GM21786 (cell line): ENCODE measurements at regions not wholly inside any gene's neighbourhood (a gene's known extent, or its start where the extent isn't known, plus 50 kb on each side); places are given as distances from the start of the nearest gene placed in this dataset.
A peak's percentile ranks its signal among the peaks of the same experiment; 100 is the strongest.

Experiments
- ATAC-seq: cut with Tn5 transposase; IDR thresholded peaks from one replicate; pipeline ENCODE4 v1.9.1; 2021; ENCODE audit not compliant: unreplicated experiment

DNA sequence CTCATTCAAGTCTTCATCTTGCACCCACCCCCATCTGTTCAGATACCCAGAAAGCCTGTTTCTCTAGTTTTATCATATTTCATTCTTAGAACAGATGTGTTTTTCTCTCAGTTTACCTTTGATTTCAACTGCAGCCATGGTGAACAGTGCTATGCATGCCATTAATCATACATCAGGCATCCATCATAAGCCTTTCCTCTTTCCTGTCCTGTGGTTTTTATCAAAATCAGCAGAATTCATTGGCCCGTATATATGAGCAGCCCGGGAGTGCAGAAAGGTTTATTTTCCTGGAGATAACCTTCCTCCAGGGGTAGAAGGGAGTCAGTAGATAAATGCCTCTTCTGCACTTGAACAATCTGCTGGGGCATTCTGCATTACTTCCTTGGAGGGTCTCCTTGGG, 65.7 kb downstream of the IL21 start:
- no peak for ATAC-seq

DNA sequence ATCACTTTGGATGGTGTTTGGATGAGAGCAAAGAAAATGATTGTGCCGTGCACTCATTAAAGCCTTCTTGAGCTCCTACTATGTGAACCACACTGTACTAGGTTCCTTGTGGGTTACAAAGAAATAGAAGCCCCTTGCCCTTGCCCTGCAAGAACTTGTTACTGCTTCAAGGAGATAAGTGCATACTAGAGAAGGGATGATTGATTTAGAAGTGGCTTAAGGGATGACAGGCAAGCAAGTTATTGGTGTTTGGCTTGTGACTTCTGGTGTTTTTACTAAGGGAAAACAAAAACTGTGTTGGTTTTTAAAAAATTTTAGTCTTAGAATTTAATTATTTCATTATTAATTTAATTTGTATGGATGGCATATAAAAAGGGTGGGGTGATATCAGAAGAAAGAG, 67.4 kb downstream of the IL21 start:
- ATAC-seq = no peak

DNA sequence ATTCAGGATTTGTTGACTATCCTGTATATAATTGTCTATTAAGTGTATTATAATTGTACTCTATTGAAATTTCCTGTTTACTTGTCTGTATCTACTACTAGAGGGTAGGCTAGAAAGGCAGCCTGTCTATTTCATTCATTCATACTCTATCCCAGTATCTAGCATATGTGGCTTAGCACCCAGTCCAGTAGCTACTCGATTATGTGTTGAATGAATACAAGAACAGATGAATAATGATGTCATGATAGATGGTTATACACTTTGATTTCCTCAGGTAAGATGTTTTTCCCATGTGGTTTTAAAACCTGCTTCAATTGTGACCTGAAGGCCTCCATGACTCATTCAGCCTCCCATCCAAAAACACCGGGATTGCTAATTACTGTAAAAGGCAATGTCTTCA, 68.0 kb downstream of the IL21 start:
- ATAC-seq = no peak

DNA sequence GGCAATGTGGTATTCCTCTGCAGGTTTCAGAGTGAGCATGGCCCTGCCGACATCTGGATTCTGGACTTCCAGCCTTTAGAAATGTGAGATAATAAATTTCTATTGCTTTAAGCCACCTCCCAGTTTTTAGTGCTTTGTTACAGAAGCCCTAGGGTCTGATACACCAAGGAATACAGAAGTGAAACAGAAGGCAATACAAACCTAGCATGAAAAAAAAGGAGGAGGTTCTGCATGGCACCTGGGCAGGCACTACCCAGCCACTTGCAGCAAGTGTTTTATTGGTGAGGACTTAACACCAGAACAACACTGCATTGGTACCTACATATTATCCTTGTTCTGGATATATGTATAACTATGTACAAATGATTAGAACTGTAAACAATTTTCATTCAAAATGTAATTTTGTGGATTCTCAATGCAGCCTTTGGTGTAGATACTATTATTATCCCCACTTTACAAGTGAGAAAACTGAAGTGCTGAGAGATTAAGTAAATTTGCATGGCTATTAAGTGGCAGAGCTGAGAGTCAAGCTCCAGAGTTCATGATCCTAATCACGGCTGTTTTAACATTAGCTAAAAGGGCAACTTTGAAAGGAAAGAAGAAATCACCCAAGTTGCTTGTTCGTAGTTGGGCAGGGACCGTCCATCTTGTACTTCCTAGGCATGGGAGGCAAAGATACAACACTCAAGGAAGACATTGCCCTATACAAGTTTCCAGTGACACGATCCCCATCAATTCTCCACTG, 71.8 kb downstream of the IL21 start:
- ATAC-seq = no peak

DNA sequence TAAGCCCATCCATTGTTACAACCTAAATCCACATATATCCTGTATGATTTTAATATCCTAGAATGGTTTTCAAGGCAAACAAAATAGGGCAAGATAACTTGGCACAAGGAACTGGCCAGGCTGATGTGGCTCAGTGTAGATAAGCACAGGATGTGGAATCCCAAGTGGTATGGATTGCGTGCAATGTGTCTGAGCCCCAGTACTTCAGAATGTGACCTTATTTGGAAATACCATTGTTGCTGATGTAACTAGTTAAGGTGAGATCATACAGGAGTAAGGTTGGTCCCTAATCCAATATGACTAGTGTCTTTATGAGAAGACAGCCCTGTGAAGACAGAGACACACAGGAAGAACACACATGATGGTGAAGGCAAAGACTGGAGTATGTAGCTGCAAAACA, 72.4 kb downstream of the IL21 start:
- ATAC-seq = no peak

DNA sequence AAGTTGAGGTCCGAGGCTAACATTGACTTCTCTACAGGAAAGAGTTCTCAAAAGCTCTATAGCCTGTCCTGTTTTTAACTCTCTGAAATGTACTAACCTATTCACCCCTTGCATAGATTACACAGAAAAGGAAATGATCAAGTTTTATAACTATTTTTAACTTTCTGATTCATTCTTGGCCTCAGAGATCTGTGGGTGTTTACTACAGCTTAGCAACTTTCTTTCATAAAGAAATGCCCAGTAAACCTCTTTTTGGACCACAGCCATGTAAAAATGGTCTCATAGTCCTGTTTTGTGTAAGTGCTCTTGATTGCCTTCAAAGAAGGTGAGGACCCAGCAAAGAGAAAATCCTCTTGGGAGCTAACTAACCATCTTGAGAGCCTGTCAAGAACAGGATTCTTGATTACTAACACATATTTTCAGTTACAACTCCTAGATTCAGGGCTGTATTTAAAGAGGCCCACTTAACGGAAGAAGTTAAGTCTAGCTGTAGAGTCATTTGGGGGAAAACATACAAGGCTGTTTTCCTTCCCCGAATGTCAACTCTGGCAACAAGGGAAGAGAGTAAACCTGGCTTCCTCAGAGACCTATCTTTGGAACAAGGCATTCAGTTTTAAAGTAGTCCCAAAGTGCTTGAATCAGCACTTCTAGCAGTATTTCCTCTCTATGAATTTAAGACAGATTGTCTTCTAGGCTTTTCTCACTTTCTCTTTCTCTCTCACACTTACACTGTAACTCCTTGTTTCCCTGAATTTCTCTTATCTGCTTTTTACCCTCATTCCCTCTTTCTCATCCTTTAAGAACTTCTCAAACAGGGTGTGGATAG, 78.2 kb downstream of the IL21 start:
- ATAC-seq = peak; percentile 82

DNA sequence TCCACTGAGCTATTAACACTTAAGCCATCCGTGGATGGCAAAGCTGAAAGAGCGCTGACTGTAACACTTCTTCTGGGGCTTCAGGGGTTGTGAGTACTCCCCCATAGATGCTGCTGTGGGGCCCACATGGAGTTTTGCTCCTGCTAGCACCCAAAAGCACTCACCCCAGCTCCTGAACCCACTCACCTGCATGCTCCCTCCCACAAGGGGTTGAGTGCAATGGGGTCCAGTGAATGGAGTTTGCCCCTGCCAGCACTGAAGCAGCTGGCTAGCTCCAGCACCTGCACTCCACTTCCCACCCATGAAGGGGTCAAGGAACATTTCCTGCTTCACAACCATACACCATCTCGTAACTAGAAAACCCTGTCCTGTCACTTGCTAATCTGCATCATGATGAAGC, 78.9 kb downstream of the IL21 start:
- ATAC-seq = peak; percentile 14

DNA sequence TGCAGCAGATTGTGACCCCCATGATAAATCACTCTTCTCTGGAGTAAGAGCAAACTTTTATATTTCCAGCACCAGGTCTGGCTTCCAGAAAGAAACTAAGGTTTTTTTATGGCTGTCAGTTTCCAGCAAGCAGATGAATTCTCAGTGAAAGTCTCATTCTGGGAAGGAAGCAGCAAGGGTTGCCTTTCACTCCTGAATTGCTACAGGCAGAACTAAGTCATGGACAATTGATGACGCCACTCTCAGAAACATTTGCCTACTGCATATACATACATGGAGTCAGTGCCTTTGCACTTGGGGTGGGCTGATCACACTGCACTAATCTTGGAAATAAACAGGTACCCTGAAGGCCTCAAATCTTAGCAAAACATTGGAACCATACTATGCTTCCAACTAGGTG, 80.0 kb downstream of the IL21 start:
- no peak for ATAC-seq

DNA sequence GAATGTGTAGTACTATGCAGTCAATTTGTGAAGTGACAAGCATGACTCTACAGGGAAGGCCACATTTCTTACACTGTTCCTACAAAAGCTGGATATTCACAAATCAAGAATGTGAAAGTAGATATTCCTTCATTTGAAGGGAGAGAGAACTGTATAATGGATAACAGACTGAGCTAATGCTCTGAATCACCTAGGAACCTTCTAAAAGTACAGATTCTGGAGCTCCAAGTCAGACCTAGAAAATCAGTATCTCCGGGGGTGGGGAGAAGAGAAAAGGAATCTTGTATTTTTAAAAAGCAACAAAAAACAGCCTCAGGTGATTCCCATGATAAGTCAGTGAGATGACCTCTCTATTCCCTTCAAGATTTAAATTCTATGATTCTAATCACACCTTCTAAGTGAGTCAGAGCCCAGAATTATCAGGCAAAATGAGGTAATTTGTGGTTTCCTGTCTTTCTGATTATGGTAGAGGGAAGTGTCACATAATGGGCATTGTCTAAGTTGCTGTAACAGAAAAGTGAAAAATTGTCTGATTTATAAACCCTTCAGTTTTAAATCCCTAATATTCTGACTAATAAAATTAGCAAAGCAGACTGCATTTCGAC, 80.9 kb downstream of the IL21 start:
- no peak for ATAC-seq

DNA sequence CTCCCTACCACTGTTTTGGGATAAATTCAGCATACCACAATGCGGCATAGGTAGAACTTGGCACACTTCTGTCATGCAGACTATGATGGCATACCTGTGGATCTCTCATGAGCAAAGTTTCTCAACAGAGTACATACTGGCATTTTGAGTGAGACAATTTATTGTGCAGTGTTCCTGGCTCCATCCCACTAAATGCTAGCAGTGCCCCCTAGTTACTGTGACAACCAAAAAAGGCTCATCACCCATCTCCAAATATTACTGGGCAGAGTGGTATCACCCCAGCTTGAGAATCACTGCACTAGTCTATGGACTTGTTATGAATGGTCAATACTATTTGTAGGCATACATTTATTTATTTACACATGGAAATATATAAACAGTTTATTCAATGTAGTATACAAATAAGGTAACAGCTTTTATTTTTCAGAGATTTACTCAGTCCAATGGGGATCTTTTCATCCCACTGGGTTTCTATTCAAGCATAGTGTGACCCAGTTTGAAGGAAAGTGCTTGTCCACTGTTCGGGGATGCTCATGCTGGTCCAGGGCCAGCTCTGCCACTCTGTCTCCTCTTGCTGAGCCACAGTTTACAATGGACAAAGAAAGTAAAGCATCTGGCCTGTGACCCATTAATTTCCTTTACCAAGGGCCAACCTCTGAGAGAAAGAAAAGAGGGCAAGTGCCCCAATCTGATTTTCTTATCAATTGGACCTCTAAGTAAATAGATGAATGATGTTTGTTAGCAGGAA, 81.0 kb upstream of the IL2 start:
- ATAC-seq = no peak

DNA sequence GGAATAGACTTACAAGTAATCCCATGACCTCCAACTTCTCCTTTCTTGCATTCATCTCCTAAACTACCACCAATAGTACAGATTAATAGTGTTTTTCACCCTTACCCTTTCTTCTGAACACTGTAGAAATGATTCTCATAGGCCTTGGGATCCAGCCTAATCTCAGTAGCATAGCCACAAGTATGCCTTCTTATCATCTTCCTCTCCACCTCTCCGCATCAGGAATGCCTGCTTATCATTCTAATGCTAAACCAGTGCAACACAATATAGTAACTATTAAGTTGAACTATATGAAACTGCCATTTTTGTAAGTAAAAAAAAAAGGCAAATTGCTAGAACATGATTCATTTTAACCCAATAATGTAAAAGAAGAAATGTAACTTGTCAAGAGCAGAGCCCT, 79.5 kb upstream of the IL2 start:
- no peak for ATAC-seq

DNA sequence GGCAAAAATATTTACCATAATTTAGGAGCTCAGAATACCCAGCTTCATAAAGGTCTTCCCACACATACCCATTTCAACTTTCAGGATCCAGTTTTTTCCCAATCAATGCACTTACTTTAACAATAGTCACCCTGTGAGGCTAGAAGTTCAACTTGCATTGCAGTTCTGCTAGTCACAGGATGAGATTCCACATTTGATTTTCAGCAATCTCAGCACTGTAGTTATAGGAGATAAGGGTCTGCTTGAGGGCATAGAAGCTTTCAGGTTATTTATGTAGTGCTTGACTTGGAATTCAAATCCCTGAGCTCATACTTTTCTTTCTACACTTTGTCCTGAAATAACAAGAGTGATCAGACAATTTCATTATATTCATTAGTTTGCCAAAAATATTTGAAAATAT, 78.3 kb upstream of the IL2 start:
- no peak for ATAC-seq

DNA sequence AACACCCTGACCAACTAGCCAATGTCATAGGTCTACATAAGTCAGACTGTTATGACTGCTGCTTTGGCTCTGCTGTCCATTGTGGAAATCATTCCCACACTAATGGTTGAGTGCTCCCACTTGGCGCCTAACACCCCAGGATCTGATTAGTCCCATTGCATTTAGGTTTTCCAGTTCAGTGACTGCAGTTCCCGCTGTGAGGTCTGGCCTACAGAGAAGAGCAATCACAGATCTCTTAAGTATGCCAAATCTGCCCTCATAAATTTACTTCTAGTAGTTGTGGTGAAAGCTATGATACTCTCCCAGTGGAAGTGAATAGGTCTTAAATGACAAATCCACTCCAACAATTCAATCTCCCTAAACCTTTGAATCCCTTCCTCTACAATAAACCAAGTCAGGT, 77.3 kb upstream of the IL2 start:
- no peak for ATAC-seq

DNA sequence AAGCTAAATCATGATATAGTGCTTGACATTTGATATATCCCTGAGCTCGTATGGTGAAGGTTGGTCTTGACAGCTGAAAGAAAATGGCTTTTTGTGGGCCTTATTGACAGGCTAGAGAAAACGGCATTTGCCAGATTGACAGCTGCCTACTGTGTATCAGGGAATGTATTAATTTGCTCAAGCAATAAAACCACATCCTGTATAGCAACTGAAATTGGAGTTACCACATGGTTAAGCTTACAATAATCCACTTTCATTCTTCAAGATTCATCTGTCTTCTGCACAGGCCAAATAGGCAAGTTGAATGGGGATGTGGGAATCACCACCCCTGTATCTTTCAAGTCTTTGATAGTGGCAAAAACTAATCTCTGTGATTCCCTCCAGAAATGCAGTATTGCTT, 76.2 kb upstream of the IL2 start:
- ATAC-seq = no peak

DNA sequence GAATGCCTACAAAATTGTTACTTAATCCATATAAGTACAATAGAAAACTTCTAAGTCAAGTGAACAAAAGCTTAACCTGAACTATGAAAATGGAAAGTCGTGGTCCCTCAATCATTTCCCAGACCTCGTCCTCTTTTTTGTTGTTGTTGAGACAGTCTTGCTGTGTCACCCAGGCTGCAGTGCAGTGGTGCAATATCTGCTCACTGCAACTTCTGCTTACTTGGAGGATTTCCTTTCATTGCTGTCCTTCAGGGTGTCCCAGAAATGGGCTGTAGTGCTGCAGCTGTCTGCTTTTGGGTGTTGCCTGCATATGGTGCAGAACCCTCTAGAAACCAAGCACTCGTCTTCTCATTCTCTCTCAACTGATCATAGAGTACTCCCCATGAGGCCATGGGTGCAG, 75.0 kb upstream of the IL2 start:
- ATAC-seq = no peak

DNA sequence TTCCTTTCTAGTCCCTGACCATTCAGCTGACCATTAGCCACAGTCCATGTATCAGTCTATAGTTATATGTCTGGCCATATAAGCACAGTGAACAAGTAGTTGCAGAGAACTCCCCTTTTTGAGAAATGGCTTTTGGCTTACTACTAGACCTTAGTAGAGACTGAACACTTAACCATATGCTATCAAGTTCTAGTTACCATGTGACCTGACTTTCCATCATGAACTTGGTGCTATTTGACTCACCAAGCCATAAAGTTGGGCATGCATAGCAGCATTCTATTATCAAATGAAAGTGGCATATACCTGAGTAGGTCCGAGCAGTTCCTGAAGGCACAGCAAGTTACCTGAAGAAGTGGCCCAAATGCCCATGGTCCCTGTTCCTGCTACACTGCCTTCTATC, 74.5 kb upstream of the IL2 start:
- no peak for ATAC-seq

DNA sequence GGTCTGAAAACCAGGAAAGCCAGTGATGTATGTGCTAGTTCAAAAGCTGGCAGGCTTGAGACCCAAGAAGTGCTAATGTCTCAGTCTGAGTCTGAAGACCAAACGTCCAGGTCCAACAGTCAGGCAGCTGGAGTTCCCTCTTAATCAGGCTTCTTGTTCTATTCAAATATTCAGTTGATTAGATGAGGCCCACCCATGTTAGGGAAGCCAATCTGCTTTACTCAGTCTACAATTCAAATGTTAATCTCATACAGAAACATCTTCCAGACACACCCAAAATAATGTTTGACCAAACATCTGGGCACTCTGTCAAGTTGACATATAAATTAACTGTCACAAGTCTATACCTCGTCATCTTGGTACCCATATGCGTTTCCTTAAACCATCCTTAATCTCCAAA, 72.4 kb upstream of the IL2 start:
- ATAC-seq = no peak

DNA sequence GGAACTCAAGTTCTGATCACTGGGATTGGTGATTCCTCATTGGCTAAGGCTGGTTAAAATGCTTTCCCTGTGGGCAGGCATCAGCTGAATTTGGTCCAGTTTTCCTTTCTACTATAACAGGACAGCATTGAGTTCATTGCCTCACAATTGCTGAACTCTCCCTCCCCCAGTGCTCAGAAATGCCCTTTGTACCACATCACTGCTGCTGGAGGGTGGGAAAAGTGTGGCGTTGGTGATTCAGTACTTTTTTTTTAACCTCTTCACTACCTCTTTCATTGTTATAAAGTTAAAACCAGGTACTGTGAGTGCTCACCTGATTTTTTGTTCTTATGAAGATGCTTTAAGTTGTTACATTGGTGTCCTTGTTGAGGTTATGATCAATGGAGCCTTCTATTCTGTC, 69.3 kb upstream of the IL2 start:
- no peak for ATAC-seq

DNA sequence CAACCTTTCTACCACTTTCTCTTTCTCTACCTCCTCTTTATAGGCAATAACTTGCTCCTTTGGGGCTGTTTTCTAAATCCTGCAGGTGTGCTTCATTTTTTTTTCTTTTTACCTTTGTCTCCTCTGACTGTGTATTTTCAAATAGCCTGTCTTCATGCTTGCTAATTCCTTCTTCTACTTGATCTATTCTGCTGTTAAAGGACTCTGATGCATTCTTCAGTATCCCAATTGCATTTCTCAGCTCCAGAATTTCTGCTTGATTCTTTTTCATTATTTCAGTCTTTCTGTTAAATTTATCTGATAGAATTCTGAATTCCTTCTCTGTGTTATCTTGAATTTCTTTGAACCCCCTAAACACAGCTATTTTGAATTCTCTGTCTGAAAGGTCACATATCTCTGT, 67.7 kb upstream of the IL2 start:
- ATAC-seq = no peak

DNA sequence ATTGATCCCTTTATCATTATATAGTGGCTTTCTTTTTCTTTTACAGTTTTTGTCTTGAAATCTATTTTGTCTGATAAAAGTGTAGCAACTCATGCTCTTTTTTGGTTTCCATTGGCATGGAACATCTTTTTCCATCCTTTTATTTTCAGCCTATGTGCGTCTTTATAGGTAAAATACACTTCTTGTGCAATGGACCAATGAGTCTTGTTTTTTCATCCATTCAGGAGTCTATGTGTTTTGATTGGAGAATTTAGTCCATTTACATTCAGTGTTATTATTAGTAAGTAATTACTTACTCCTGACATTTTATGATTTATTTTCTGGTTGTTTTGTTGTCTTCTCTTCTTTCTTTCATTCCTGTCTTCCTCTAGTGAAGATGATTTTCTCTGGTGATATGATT, 66.4 kb upstream of the IL2 start:
- ATAC-seq = no peak

DNA sequence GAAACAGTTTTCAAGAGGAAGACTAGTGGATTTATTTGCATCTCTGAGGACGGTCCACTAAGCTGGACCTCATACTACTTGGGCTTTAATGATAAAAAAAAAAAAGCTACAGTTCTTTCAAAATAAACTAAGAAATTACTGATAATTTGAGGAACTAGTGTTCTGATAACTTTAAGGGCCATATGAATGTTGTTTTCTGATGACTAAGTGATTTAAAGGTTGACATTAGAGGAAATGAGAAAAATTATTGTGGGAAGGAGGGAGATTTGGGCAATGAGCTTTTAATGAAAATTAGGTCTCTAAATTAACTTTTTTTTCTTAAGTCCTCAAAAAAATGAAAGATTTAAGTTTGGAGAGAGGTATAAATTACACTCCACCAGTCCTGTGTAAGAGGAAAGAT, 60.8 kb upstream of the IL2 start:
- ATAC-seq = no peak

DNA sequence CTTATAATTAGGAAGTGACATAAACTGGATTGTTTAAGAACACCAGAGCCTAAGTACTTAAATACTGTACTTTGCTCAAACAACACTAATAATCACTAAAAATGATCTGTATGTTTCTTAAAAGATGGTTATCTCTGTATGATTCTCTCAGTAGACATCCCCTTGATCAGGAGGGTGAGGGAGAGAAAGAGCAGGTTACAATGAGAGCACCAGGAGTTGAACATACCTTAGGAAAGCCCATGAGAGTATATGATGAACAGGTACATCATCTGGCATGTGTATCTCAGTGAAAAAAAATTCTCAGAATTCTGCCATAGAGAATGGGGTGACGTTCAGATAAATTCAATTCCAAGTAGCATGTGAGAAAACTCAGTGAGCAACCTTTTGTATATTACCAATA, 59.9 kb upstream of the IL2 start:
- no peak for ATAC-seq
